Adrenal gland (tissue), 9 donors: ENCODE measurements at regions not wholly inside any gene's neighbourhood (a gene's known extent, or its start where the extent isn't known, plus 50 kb on each side); places are given as distances from the start of the nearest gene placed in this dataset.

ENCODE experiments used
- DNase-seq, 7 donors: peaks; one replicate each; pipeline ENCODE4 v3.0.0-alpha.2; 2019 to 2020
- H3K27ac ChIP-seq, 5 donors: fragments of 200-600 bp; sonication (generic) in 4 of 5; 1 replicate in 3 of 5; 2 replicates in 2 of 5; pipeline versions ENCODE4 v1.5.1 to v1.8.0; 2016 to 2020; ENCODE audit warnings: mild to moderate bottlenecking in 1 of 5
- H3K27me3 ChIP-seq: fragments of 200-600 bp; 2 replicates; pipeline ENCODE4 v1.8.0; 2021
- H3K36me3 ChIP-seq, 2 donors: fragments of 200-600 bp; replicated peaks in 1 of 2; 1 replicate in 1 of 2; 2 replicates in 1 of 2; pipeline versions ENCODE4 v1.5.1 to v1.8.0; 2018 to 2022
- H3K4me1 ChIP-seq, 2 donors: fragments of 200-600 bp; replicated peaks in 1 of 2; 1 replicate in 1 of 2; 2 replicates in 1 of 2; pipeline versions ENCODE4 v1.5.1 to v1.8.0; 2018 to 2021
- H3K4me3 ChIP-seq, 4 donors: fragments of 200-600 bp; sonication (generic) in 3 of 4; one replicate each; pipeline ENCODE4 v1.5.1; 2016 to 2018
- H3K9me3 ChIP-seq, 3 donors: fragments of 200-600 bp; sonication (generic) in 1 of 3; replicated peaks in 1 of 3; 1 replicate in 2 of 3; 2 replicates in 1 of 3; pipeline versions ENCODE4 v1.5.1 to v1.8.0; 2016 to 2021
- POLR2A ChIP-seq, 2 donors: fragments of 450-650 bp; IDR thresholded peaks; one replicate each; pipeline ENCODE4 v1.6.1; 2017; ENCODE audit warnings: antibody characterized with exemption in 2 of 2, mild to moderate bottlenecking in 2 of 2, moderate library complexity in 1 of 2
- WGBS, 4 donors: extraction: QIAGEN DNeasy Blood & Tissue Kit in 2 of 4; methylation state at CpG; one replicate each; pipeline versions ENCODE4 v1.1.5 to v1.1.7; 2013 to 2017; 5-methylcytosine and 5-hydroxymethylcytosine counted together
- intact Hi-C, 2 donors: fragments of 100-400 bp; cut with DNase I; formaldehyde crosslinking; loops; one replicate each; pipeline versions ENCODE4 v1.14.1 to v1.15.0; 2022 to 2023
- TF ChIP-seq, protein P1 (sequence below), 6 experiments: fragments of 450-650 bp in 4 of 6; fragments of 200-600 bp in 2 of 6; sonication (generic) in 1 of 6; IDR thresholded peaks; 1 replicate in 5 of 6; 2 replicates in 1 of 6; pipeline versions ENCODE4 v1.5.1 to v1.8.0; 2016 to 2021; ENCODE audit warnings: antibody characterized with exemption in 6 of 6, mild to moderate bottlenecking in 2 of 6, moderate library complexity in 1 of 6
- donor health status: healthy with polysubstance abuse.
- donor health status: Bipolar disorder and iron deficiency.
- donor health status: DM: yes; HTN: yes; CAD: no.
- donor health status: DM: no; HTN: no; CAD: no.
- donor health status: DM: no; HTN: no; CAD: no.

DNA sequence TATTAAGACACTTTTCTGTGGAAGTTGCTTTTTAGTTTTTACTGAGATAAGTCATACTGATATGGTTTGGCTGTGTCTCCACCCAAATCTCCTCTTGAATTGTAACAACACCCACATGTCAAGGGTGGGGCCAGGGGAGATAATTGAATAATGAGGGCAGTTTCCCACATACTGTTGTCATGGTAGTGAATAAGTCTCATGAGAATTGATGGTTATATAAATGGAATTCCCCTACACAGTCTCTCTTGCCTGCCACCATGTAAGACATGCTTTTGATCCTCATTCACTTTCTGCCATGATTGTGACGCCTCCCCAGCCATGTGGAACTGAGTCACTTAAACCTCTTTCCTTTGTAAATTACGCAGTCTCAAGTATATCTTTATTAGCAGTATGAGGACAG, 1340.4 kb downstream of the SLITRK5 start:
- H3K4me3 ChIP-seq, result no peak overlapping the region
- WGBS, 4 donors, result 38 to 69% (median 46%) methylated on average over 2 of the region's 2 CpGs
- H3K9me3 ChIP-seq, result no peaks in the 10 kb centered on the region
- DNase-seq, result no peak
- H3K4me1 ChIP-seq, result no peaks in the 10 kb centered on the region
- no peaks in the 10 kb centered on the region for H3K36me3 ChIP-seq
- H3K27me3 ChIP-seq, result no peaks in the 10 kb centered on the region
- no peak overlapping the region for H3K27ac ChIP-seq
- intact Hi-C loops, result no loop called here
- TF ChIP-seq POLR2A (IDR thresholded peaks at IDR 0.05), result no peak
- TF ChIP-seq, protein P1, sequence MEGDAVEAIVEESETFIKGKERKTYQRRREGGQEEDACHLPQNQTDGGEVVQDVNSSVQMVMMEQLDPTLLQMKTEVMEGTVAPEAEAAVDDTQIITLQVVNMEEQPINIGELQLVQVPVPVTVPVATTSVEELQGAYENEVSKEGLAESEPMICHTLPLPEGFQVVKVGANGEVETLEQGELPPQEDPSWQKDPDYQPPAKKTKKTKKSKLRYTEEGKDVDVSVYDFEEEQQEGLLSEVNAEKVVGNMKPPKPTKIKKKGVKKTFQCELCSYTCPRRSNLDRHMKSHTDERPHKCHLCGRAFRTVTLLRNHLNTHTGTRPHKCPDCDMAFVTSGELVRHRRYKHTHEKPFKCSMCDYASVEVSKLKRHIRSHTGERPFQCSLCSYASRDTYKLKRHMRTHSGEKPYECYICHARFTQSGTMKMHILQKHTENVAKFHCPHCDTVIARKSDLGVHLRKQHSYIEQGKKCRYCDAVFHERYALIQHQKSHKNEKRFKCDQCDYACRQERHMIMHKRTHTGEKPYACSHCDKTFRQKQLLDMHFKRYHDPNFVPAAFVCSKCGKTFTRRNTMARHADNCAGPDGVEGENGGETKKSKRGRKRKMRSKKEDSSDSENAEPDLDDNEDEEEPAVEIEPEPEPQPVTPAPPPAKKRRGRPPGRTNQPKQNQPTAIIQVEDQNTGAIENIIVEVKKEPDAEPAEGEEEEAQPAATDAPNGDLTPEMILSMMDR (IDR thresholded peaks at IDR 0.05), result no peak

DNA sequence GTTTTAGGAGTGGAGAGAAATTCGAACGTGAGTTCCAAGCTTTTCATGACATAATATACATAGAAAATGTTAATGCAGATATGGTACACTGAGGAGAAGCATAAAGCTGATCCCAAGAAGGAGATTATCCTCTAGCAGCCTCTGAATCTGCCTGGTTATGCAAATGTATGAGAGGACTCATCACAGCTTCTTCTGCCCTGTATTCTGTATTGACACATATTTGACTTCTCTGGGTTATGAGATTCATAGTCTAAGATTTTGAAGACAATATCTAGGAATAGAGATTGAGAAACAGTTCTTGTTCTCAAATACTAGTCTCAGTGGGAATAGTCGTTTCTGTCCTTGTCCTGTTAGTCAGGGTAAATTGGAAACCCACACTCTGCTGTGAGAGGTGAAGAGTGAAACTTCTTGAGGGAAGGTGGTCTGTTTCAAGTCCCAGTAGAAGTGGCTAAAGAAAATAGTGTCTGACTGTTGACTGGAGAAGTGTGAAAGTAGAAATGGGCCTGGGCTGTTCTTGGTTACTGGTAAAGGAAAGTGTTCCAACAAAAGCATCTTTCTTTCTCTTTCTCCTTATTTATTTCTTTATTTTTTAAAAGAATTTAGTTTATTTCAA, 1356.6 kb downstream of the SLITRK5 start:
- 49 to 75% (median 57%) methylated on average over 3 of the region's 3 CpGs for WGBS, 4 donors
- no peaks in the 10 kb centered on the region for H3K4me1 ChIP-seq
- no peak for DNase-seq
- intact Hi-C loops, result no loop called here
- H3K27ac ChIP-seq, result no peak overlapping the region
- no peak for TF ChIP-seq POLR2A (IDR thresholded peaks at IDR 0.05)
- TF ChIP-seq, protein P1 (IDR thresholded peaks at IDR 0.05), result no peak
- H3K4me3 ChIP-seq, result no peak overlapping the region
- no peaks in the 10 kb centered on the region for H3K9me3 ChIP-seq
- H3K27me3 ChIP-seq, result no peaks in the 10 kb centered on the region
- no peaks in the 10 kb centered on the region for H3K36me3 ChIP-seq

DNA sequence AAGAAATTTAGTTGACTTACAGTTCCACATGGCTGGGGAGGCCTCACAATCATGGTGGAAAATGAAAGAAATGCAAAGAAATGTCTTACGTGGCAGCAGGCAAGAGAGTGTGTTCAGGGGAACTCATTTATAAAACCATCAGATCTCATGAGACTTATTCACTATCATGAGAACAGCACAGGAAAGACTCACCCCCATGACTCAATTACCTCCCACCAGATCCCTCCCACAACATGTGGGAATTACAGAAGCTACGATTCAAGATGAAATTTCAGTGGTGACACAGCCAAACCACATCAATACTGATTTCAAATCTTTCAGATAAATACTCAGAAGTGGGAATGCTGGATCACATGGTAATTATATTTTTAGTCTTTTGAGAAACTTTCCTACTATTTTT, 1357.9 kb downstream of the SLITRK5 start:
- no peak overlapping the region for H3K4me3 ChIP-seq
- H3K36me3 ChIP-seq, result no peaks in the 10 kb centered on the region
- no peaks in the 10 kb centered on the region for H3K9me3 ChIP-seq
- H3K4me1 ChIP-seq, result no peaks in the 10 kb centered on the region
- no peak for DNase-seq
- H3K27me3 ChIP-seq, result no peaks in the 10 kb centered on the region
- 63 to 81% (median 75%) methylated on average over 2 of the region's 2 CpGs for WGBS, 4 donors
- intact Hi-C loops, result no loop called here
- no peak overlapping the region for H3K27ac ChIP-seq
- no peak for TF ChIP-seq POLR2A (IDR thresholded peaks at IDR 0.05)
- TF ChIP-seq, protein P1 (IDR thresholded peaks at IDR 0.05), result no peak

DNA sequence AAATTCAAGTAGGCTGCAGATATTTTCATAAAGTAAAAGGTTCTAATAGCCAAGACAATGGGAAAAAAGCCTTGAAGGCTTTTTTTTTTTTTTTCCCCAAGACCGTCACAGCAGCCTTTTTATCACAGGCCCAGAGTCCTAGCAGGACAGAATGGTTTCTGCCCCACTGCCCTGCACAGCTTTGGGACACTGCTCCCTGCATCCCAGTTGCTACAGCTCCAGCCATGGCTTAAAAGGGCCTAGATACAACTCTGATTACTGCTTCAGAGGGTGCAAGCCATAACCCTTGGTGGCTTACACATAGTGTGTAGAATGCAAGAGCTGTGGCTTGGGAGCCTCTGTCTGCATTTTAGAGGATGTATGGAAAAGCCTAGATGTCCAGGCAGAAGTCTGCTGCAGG, 1362.8 kb downstream of the SLITRK5 start:
- TF ChIP-seq POLR2A (IDR thresholded peaks at IDR 0.05), result no peak
- TF ChIP-seq, protein P1 (IDR thresholded peaks at IDR 0.05), result no peak
- 67 to 95% (median 72%) methylated on average over 1 of the region's 1 CpG for WGBS, 4 donors

More for the DNA sequence above, 1362.8 kb downstream of the SLITRK5 start:
- H3K9me3 ChIP-seq, result no peaks in the 10 kb centered on the region
- no peaks in the 10 kb centered on the region for H3K4me1 ChIP-seq
- H3K36me3 ChIP-seq, result no peaks in the 10 kb centered on the region
- H3K27me3 ChIP-seq, result no peaks in the 10 kb centered on the region
- intact Hi-C loops, result no loop called here
- DNase-seq, result no peak
- no peak overlapping the region for H3K4me3 ChIP-seq
- no peak overlapping the region for H3K27ac ChIP-seq
